Stimulated activated naive CD4-positive, alpha-beta T cell (primary cell): ENCODE measurements at regions not wholly inside any gene's neighbourhood (a gene's known extent, or its start where the extent isn't known, plus 50 kb on each side); places are given as distances from the start of the nearest gene placed in this dataset.

Experiments
- DNase-seq, 6 experiments: peaks; one replicate each; lab custom pipeline; 2025; lab: John Stamatoyannopoulos, UW

- DNase-seq: no peak
Measured at GRCh38 chr4:28677808-28678207, 1817.2 kb downstream of the STIM2 start.

GRCh38 chr4:28682847-28683246, 1822.2 kb downstream of the STIM2 start:
- DNase-seq: no peak

- no peak for DNase-seq
Measured at GRCh38 chr4:28686618-28687017, 1826.0 kb downstream of the STIM2 start.

- no peak for DNase-seq
Measured at GRCh38 chr4:28690890-28691289, 1830.2 kb downstream of the STIM2 start.

GRCh38 chr4:28702571-28702970, 1841.9 kb downstream of the STIM2 start:
- DNase-seq: no peak

- no peak for DNase-seq
Measured at GRCh38 chr4:28709891-28710290, 1849.2 kb downstream of the STIM2 start.

- DNase-seq: no peak
Measured at GRCh38 chr4:28723371-28723770, 1862.7 kb downstream of the STIM2 start.

GRCh38 chr4:28724239-28724638, 1863.6 kb downstream of the STIM2 start:
- no peak for DNase-seq

GRCh38 chr4:28730304-28730703, 1869.7 kb downstream of the STIM2 start:
- no peak for DNase-seq

- no peak for DNase-seq
Measured at GRCh38 chr4:28744066-28744465, 1883.4 kb downstream of the STIM2 start.

GRCh38 chr4:28754376-28754775, 1893.7 kb downstream of the STIM2 start:
- no peak for DNase-seq

GRCh38 chr4:28755081-28755480, 1894.4 kb downstream of the STIM2 start:
- no peak for DNase-seq

GRCh38 chr4:28759064-28759463, 1898.4 kb downstream of the STIM2 start:
- DNase-seq: no peak

GRCh38 chr4:28760003-28760402, 1899.4 kb downstream of the STIM2 start:
- DNase-seq: no peak

GRCh38 chr4:28772066-28772465, 1911.4 kb downstream of the STIM2 start:
- no peak for DNase-seq

GRCh38 chr4:28772788-28773187, 1912.1 kb downstream of the STIM2 start:
- DNase-seq: no peak

GRCh38 chr4:28774344-28774743, 1913.7 kb downstream of the STIM2 start:
- no peak for DNase-seq

GRCh38 chr4:28776004-28776403, 1915.4 kb downstream of the STIM2 start:
- no peak for DNase-seq

- DNase-seq: no peak
Measured at GRCh38 chr4:28784188-28784587, 1923.5 kb downstream of the STIM2 start.

- DNase-seq: no peak
Measured at GRCh38 chr4:28787947-28788346, 1927.3 kb downstream of the STIM2 start.

- DNase-seq: no peak
Measured at GRCh38 chr4:28788929-28789490, 1928.4 kb downstream of the STIM2 start.

- no peak for DNase-seq
Measured at GRCh38 chr4:28792917-28793597, 1927.1 kb upstream of the PCDH7 start.

GRCh38 chr4:28799696-28800095, 1920.5 kb upstream of the PCDH7 start:
- DNase-seq: no peak

GRCh38 chr4:28811025-28811424, 1909.1 kb upstream of the PCDH7 start:
- DNase-seq: no peak
